Pancreas (tissue), 10 donors: ENCODE measurements at regions not wholly inside any gene's neighbourhood (a gene's known extent, or its start where the extent isn't known, plus 50 kb on each side); places are given as distances from the start of the nearest gene placed in this dataset.

Experiments
- ATAC-seq, 4 donors: fragments of 200-7000 bp; cut with Tn5 transposase; one replicate each; pipeline versions ENCODE4 v1.8.0 to v1.9.1; 2020; ENCODE audit warnings: mild to moderate bottlenecking in 4 of 4, moderate library complexity in 4 of 4
- DNase-seq, 6 donors: peaks; one replicate each; pipeline ENCODE4 v3.0.0-alpha.2; 2020
- FAIRE-seq: peaks from 2 replicates; lab custom pipeline; 2012; peaks lifted over from hg19 to GRCh38; lab: Jason Lieb, UNC
- H3K27ac ChIP-seq, 4 donors: fragments of 200-600 bp; sonication (generic); 1 replicate in 3 of 4; 2 replicates in 1 of 4; pipeline versions ENCODE4 v1.5.0 to v1.8.0; 2020
- H3K27me3 ChIP-seq, 4 donors: fragments of 200-600 bp; one replicate each; pipeline ENCODE4 v1.8.0; 2021
- H3K36me3 ChIP-seq, 3 donors: fragments of 200-600 bp; sonication (generic) in 1 of 3; one replicate each; pipeline versions ENCODE4 v1.5.0 to v1.8.0; 2020 to 2021
- H3K4me1 ChIP-seq, 3 donors: fragments of 200-600 bp; one replicate each; pipeline ENCODE4 v1.8.0; 2021
- H3K4me3 ChIP-seq, 4 donors: fragments of 200-600 bp; sonication (generic) in 2 of 4; one replicate each; pipeline versions ENCODE4 v1.5.0 to v1.8.0; 2020 to 2021
- H3K9me3 ChIP-seq, 4 donors: fragments of 200-600 bp; one replicate each; pipeline ENCODE4 v1.8.0; 2021
- WGBS, 2 donors: extraction: QIAGEN DNeasy Blood & Tissue Kit; methylation state at CpG; one replicate each; pipeline ENCODE4 v1.1.7; 2013; 5-methylcytosine and 5-hydroxymethylcytosine counted together
- intact Hi-C, 3 donors: fragments of 100-400 bp; cut with DNase I; formaldehyde crosslinking; loops; one replicate each; pipeline versions ENCODE4 v1.11.1 to v1.14.2; 2022
- TF ChIP-seq, protein P1 (sequence below), 4 donors: fragments of 200-600 bp; sonication (generic) in 3 of 4; IDR thresholded peaks; one replicate each; pipeline versions ENCODE4 v1.5.0 to v1.8.0; 2021; ENCODE audit warnings: antibody characterized with exemption in 4 of 4
- donor health status: healthy with polysubstance abuse.
- donor health status: DM: no; HTN: no; CAD: no; lungs with moderate emphysema.
- donor health status: DM: no; HTN: no; CAD: no.
- donor health status: control.
- donor health status: control.
- donor health status: Bipolar disorder and iron deficiency.
- donor health status: DM: yes; HTN: yes; CAD: no.
- donor health status: DM: no; HTN: no; CAD: no.
- donor health status: DM: no; HTN: no; CAD: no.
- donor health status: DM: yes; HTN: yes; CAD: no.

GRCh38 chr6:8570256-8570920, 135.0 kb upstream of the SLC35B3 start:
- DNase-seq (no peak), FAIRE-seq (no peak), ATAC-seq (no peak)
- 81 to 83% methylated on average over 6 of the region's 6 CpGs for WGBS, 2 donors
- intact Hi-C loops, result no loop called here
- Histone ChIP-seq H3K9me3 (no peaks in the 10 kb centered on the region), H3K4me3 (no peak overlapping the region), H3K27ac (no peak overlapping the region), H3K36me3 (no peaks in the 10 kb centered on the region), H3K27me3 (no peaks in the 10 kb centered on the region), H3K4me1 (no peaks in the 10 kb centered on the region)
- TF ChIP-seq, protein P1, sequence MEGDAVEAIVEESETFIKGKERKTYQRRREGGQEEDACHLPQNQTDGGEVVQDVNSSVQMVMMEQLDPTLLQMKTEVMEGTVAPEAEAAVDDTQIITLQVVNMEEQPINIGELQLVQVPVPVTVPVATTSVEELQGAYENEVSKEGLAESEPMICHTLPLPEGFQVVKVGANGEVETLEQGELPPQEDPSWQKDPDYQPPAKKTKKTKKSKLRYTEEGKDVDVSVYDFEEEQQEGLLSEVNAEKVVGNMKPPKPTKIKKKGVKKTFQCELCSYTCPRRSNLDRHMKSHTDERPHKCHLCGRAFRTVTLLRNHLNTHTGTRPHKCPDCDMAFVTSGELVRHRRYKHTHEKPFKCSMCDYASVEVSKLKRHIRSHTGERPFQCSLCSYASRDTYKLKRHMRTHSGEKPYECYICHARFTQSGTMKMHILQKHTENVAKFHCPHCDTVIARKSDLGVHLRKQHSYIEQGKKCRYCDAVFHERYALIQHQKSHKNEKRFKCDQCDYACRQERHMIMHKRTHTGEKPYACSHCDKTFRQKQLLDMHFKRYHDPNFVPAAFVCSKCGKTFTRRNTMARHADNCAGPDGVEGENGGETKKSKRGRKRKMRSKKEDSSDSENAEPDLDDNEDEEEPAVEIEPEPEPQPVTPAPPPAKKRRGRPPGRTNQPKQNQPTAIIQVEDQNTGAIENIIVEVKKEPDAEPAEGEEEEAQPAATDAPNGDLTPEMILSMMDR (IDR thresholded peaks at IDR 0.05), result no peak

GRCh38 chr6:8562125-8562524, 126.8 kb upstream of the SLC35B3 start:
- H3K4me1 ChIP-seq, result no peaks in the 10 kb centered on the region
- no peak for ATAC-seq
- no peak overlapping the region for H3K27ac ChIP-seq
- no peaks in the 10 kb centered on the region for H3K27me3 ChIP-seq
- intact Hi-C loops, result no loop called here
- H3K36me3 ChIP-seq, result no peaks in the 10 kb centered on the region
- TF ChIP-seq, protein P1 (IDR thresholded peaks at IDR 0.05), result no peak
- DNase-seq, result no peak
- no peaks in the 10 kb centered on the region for H3K9me3 ChIP-seq
- no peak for FAIRE-seq
- WGBS, 2 donors, result 66 to 76% methylated on average over 3 of the region's 3 CpGs
- no peak overlapping the region for H3K4me3 ChIP-seq

- WGBS, 2 donors, result 60 to 74% methylated on average over 4 of the region's 4 CpGs
- no peak for ATAC-seq
- TF ChIP-seq, protein P1 (IDR thresholded peaks at IDR 0.05), result no peak
- Histone ChIP-seq H3K9me3 (no peaks in the 10 kb centered on the region), H3K4me1 (no peaks in the 10 kb centered on the region), H3K27ac (no peak overlapping the region), H3K36me3 (no peaks in the 10 kb centered on the region), H3K27me3 (no peaks in the 10 kb centered on the region), H3K4me3 (no peak overlapping the region)
- intact Hi-C loops, result no loop called here
- DNase-seq, result no peak
- FAIRE-seq, result no peak
Observed at GRCh38 chr6:8558953-8559352, 123.6 kb upstream of the SLC35B3 start.

- no peak overlapping the region for H3K4me3 ChIP-seq
- no peak overlapping the region for H3K27ac ChIP-seq
- no peaks in the 10 kb centered on the region for H3K9me3 ChIP-seq
- TF ChIP-seq, protein P1 (IDR thresholded peaks at IDR 0.05), result no peak
- H3K36me3 ChIP-seq, result no peaks in the 10 kb centered on the region
- intact Hi-C loops, result no loop called here
- FAIRE-seq (no peak), DNase-seq (no peak), ATAC-seq (no peak)
- no peaks in the 10 kb centered on the region for H3K4me1 ChIP-seq
- WGBS, 2 donors, result 75 to 82% methylated on average over 2 of the region's 2 CpGs
- H3K27me3 ChIP-seq, result no peaks in the 10 kb centered on the region
Observed at GRCh38 chr6:8557014-8557748, 121.8 kb upstream of the SLC35B3 start.
